CD14-positive monocyte (primary cell): ENCODE measurements at regions not wholly inside any gene's neighbourhood (a gene's known extent, or its start where the extent isn't known, plus 50 kb on each side); places are given as distances from the start of the nearest gene placed in this dataset.
A peak's percentile ranks its signal among the peaks of the same experiment; 100 is the strongest.

Experiments used
- DNase-seq, 3 donors: peaks; one replicate each; pipeline ENCODE4 v3.0.0-alpha.2; 2011 to 2022
- H2AFZ ChIP-seq: 2 replicates; pipeline ENCODE4 v1.6.0; 2012; ENCODE audit warnings: mild to moderate bottlenecking, low read depth, low read length, inconsistent platforms; ENCODE audit not compliant: insufficient read depth, poor library complexity, severe bottlenecking
- H3K27ac ChIP-seq, 2 donors: 1 replicate in 1 of 2; 2 replicates in 1 of 2; pipeline ENCODE4 v1.5.1; 2012 to 2013; ENCODE audit warnings: low read length in 2 of 2, control low read depth in 1 of 2, inconsistent platforms in 1 of 2, low read depth in 1 of 2, mild to moderate bottlenecking in 1 of 2
- H3K27me3 ChIP-seq, 2 donors: one replicate each; pipeline versions ENCODE4 v1.6.0 to v1.6.1; 2011 to 2013; ENCODE audit warnings: low read length in 2 of 2; ENCODE audit not compliant: control insufficient read depth in 2 of 2, insufficient read depth in 2 of 2
- H3K36me3 ChIP-seq, 2 donors: replicated peaks in 1 of 2; 1 replicate in 1 of 2; 2 replicates in 1 of 2; pipeline versions ENCODE4 v1.5.1 to v1.6.1; 2012 to 2013; ENCODE audit warnings: low read length in 2 of 2, control low read depth in 1 of 2, inconsistent platforms in 1 of 2, mild to moderate bottlenecking in 1 of 2; ENCODE audit not compliant: insufficient read depth in 2 of 2, control insufficient read depth in 1 of 2
- H3K4me1 ChIP-seq, 2 donors: 1 replicate in 1 of 2; 2 replicates in 1 of 2; pipeline versions ENCODE4 v1.5.1 to v1.6.1; 2012 to 2013; ENCODE audit warnings: low read length in 2 of 2, control low read depth in 1 of 2, inconsistent platforms in 1 of 2, mild to moderate bottlenecking in 1 of 2, moderate library complexity in 1 of 2; ENCODE audit not compliant: insufficient read depth in 2 of 2, control insufficient read depth in 1 of 2
- H3K4me2 ChIP-seq: replicated peaks from 2 replicates; pipeline ENCODE3; 2012; ENCODE audit warnings: low read length, moderate library complexity, mild to moderate bottlenecking; ENCODE audit not compliant: poor library complexity, severe bottlenecking; ENCODE audit errors: extremely low read depth
- H3K4me3 ChIP-seq, 3 experiments: fragments of 200-600 bp in 1 of 3; sonication (generic) in 1 of 3; replicated peaks in 1 of 3; 1 replicate in 2 of 3; 2 replicates in 1 of 3; pipeline ENCODE4 v1.5.1; 2011 to 2013; ENCODE audit warnings: low read length in 3 of 3, mild to moderate bottlenecking in 3 of 3, control low read depth in 2 of 3, low read depth in 2 of 3, inconsistent platforms in 1 of 3, moderate library complexity in 1 of 3
- H3K79me2 ChIP-seq: 2 replicates; pipeline ENCODE4 v1.6.0; 2012; ENCODE audit warnings: mild to moderate bottlenecking, control low read depth, inconsistent platforms, low read length, moderate library complexity; ENCODE audit not compliant: insufficient read depth
- H3K9ac ChIP-seq: 2 replicates; pipeline ENCODE4 v1.6.0; 2017; ENCODE audit warnings: low read length, mild to moderate bottlenecking; ENCODE audit not compliant: insufficient read depth, poor library complexity, severe bottlenecking
- H3K9me3 ChIP-seq, 2 donors: replicated peaks in 1 of 2; 1 replicate in 1 of 2; 2 replicates in 1 of 2; pipeline versions ENCODE4 v1.5.1 to v1.6.1; 2012 to 2013; ENCODE audit warnings: low read length in 2 of 2, control low read depth in 1 of 2; ENCODE audit not compliant: control insufficient read depth in 1 of 2, insufficient read depth in 1 of 2
- H4K20me1 ChIP-seq: 2 replicates; pipeline ENCODE4 v1.6.0; 2012; ENCODE audit warnings: mild to moderate bottlenecking, low read length, control low read depth, moderate library complexity; ENCODE audit not compliant: insufficient read depth
- H3K27ac Mint-ChIP-seq, 7 donors: one replicate each; pipeline ENCODE4 v1.8.0; 2020; ENCODE audit warnings: mild to moderate bottlenecking in 7 of 7, mixed read lengths in 7 of 7, moderate library complexity in 6 of 7, inconsistent platforms in 2 of 7
- H3K27me3 Mint-ChIP-seq, 3 donors: one replicate each; pipeline ENCODE4 v1.8.0; 2021 to 2022; ENCODE audit warnings: low read depth in 3 of 3, mild to moderate bottlenecking in 3 of 3, mixed read lengths in 3 of 3, moderate library complexity in 3 of 3, inconsistent platforms in 1 of 3
- H3K36me3 Mint-ChIP-seq, 2 donors: one replicate each; pipeline ENCODE4 v1.8.0; 2020; ENCODE audit warnings: mixed read lengths in 2 of 2, inconsistent platforms in 1 of 2, mild to moderate bottlenecking in 1 of 2
- H3K4me1 Mint-ChIP-seq: one replicate; pipeline ENCODE4 v1.8.0; 2020; ENCODE audit warnings: mild to moderate bottlenecking, mixed read lengths
- H3K4me3 Mint-ChIP-seq, 2 donors: one replicate each; pipeline ENCODE4 v1.8.0; 2020; ENCODE audit warnings: mild to moderate bottlenecking in 2 of 2, mixed read lengths in 2 of 2, moderate library complexity in 1 of 2
- H3K9me3 Mint-ChIP-seq, 7 donors: one replicate each; pipeline ENCODE4 v1.8.0; 2020 to 2022; ENCODE audit warnings: mixed read lengths in 7 of 7, mild to moderate bottlenecking in 6 of 7, moderate library complexity in 6 of 7, inconsistent platforms in 2 of 7
- WGBS: methylation state at CpG from one replicate; pipeline ENCODE4 v1.1.5; 2013; ENCODE audit warnings: missing lambda C conversion rate; ENCODE audit not compliant: insufficient coverage; 5-methylcytosine and 5-hydroxymethylcytosine counted together
- intact Hi-C, 2 donors: fragments of 100-400 bp; cut with micrococcal nuclease; formaldehyde crosslinking; loops; one replicate each; pipeline versions ENCODE4 v1.15.0 to v1.15.1; 2023
- TF ChIP-seq, protein P1 (sequence below): fragments of 200-600 bp; IDR thresholded peaks from one replicate; pipeline ENCODE4 v1.8.0; 2022; ENCODE audit warnings: antibody characterized with exemption, mild to moderate bottlenecking

DNA sequence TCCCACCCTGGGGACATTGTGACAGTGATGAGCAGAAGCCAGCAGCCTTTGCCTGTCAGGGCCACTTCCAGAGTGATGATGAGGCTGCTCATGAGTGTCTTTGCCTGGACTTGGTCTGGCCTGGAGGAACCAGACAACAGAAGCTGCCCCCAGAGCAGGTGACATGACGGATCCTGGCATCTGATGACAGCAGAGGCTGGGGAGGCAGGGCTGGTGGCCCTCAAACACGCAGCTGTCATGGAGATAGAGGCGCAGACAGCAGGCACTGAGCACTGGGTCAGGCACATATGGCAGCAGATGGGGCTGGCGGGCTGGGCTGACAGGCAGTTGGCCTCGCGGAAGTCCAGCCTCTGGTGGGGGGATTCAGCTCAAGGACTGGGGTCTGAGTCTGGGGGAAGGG lies 66.4 kb upstream of the STUM start:
- Histone ChIP-seq H3K9me3 (no peaks in the 10 kb centered on the region), H3K27ac (no peak overlapping the region), H3K4me1 (no peaks in the 10 kb centered on the region), H4K20me1 (no peaks in the 10 kb centered on the region), H2AFZ (no peak overlapping the region), H3K79me2 (no peaks in the 10 kb centered on the region), H3K4me3 (no peak overlapping the region), H3K4me2 (no peak overlapping the region), H3K27me3 (no peaks in the 10 kb centered on the region), H3K36me3 (no peaks in the 10 kb centered on the region), H3K9ac (no peak overlapping the region)
- Mint-ChIP-seq H3K4me3 (no peak overlapping the region), H3K36me3 (no peaks in the 10 kb centered on the region), H3K9me3 (peaks cover 0 to 2% (median 0%) of the 10 kb centered on the region in 7 donors), H3K27ac (peak overlapping the region in 1 of 7 donors; percentile 17), H3K27me3 (peaks cover 0 to 3% (median 2%) of the 10 kb centered on the region in 3 donors), H3K4me1 (peaks cover 16% of the 10 kb centered on the region)
- DNase-seq = no peak
- intact Hi-C loops = no loop called here
- 93% methylated on average over 6 of the region's 6 CpGs for WGBS
- TF ChIP-seq, protein P1, sequence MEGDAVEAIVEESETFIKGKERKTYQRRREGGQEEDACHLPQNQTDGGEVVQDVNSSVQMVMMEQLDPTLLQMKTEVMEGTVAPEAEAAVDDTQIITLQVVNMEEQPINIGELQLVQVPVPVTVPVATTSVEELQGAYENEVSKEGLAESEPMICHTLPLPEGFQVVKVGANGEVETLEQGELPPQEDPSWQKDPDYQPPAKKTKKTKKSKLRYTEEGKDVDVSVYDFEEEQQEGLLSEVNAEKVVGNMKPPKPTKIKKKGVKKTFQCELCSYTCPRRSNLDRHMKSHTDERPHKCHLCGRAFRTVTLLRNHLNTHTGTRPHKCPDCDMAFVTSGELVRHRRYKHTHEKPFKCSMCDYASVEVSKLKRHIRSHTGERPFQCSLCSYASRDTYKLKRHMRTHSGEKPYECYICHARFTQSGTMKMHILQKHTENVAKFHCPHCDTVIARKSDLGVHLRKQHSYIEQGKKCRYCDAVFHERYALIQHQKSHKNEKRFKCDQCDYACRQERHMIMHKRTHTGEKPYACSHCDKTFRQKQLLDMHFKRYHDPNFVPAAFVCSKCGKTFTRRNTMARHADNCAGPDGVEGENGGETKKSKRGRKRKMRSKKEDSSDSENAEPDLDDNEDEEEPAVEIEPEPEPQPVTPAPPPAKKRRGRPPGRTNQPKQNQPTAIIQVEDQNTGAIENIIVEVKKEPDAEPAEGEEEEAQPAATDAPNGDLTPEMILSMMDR = no peak

DNA sequence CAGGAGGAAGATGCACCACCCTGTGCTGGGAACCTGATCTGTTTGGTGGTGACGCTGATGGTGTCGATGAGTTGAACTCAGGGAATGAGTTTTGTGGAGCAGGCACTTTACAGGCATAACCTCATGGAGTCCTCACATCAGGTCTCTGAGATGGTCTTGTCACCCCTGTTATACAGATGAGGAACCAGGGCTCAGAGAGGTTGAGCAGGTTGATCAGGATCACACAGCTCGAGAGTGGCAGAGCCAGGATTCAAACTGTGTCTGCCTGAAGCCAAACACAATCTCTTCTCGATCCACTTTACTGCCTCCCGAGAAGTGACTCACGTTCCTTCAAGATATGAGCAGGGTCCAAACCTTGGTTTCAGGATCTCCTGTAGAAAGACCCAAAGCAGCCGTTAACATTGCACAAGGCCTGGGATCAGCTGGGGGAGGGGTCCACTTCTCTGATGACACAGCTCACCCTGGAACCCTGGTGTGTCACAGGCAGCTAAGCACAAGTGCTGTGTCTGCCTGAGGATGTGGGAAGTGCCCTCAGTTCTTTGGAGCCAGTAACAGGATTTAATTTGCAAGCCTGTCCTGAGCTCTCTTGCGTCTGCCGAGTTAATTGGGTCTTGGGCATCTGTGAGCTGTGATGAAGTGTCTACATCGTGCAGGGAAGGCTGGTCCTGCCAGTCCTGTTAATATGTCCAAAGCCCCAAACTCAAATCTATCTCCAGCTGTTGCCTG lies 65.4 kb upstream of the STUM start:
- WGBS = 40% methylated on average over 8 of the region's 10 CpGs
- no peaks in the 10 kb centered on the region for H3K36me3 Mint-ChIP-seq
- no peak overlapping the region for H3K27ac Mint-ChIP-seq
- Histone ChIP-seq H2AFZ (no peak overlapping the region), H3K4me3 (no peak overlapping the region), H3K9ac (no peak overlapping the region), H4K20me1 (no peaks in the 10 kb centered on the region), H3K9me3 (no peaks in the 10 kb centered on the region), H3K27ac (no peak overlapping the region), H3K36me3 (no peaks in the 10 kb centered on the region), H3K4me2 (no peak overlapping the region), H3K27me3 (no peaks in the 10 kb centered on the region), H3K4me1 (no peaks in the 10 kb centered on the region), H3K79me2 (no peaks in the 10 kb centered on the region)
- peaks cover 0 to 3% (median 2%) of the 10 kb centered on the region in 3 donors for H3K27me3 Mint-ChIP-seq
- TF ChIP-seq, protein P1 = no peak
- peaks cover 0 to 2% (median 0%) of the 10 kb centered on the region in 7 donors for H3K9me3 Mint-ChIP-seq
- H3K4me1 Mint-ChIP-seq = peaks cover 16% of the 10 kb centered on the region
- no peak for DNase-seq
- intact Hi-C loops = no loop called here
- peak overlapping the region in 1 of 2 donors; percentile 46 for H3K4me3 Mint-ChIP-seq
